ENCODE measurements at regions not wholly inside any gene's neighbourhood (a gene's known extent, or its start where the extent isn't known, plus 50 kb on each side); places are given as distances from the start of the nearest gene placed in this dataset.

DNA sequence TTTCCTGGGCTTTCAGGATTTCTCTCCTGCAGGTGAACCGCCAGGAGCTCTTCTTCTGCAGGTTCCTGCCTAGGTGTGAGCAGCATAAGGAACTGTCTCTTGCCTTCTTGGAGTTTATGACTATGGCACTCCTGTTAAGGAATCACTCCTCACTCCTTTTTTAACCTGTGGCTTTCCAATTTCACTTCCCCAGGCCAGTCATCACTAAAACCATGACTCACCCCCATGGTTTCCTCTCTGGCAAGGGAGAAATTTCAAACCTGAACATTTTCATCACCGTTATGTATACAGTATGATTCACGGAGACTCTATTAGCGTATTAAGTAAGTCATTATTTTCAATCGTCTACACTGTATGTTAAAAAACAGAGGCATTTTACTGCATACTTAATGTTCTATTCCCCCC, 78.2 kb upstream of the ARID1B start:
- POLR2A ChIA-PET = no interaction called here
- no peak overlapping the region for H3K4me3 ChIP-seq (ENCODE audit: low read depth, low read length)
- CTCF ChIA-PET = no interaction called here
- TF ChIP-seq CTCF (IDR thresholded peaks at IDR 0.05; ENCODE audit: insufficient read depth, low read depth, low read length) = no peak
- no peak for DNase-seq (ENCODE audit: low read depth)
- no peaks in the 10 kb centered on the region for H3K36me3 ChIP-seq (ENCODE audit: control insufficient read depth, insufficient read depth, low read length)
- peaks cover 1% of the 10 kb centered on the region; the same call in 1 of the 2 replicates for H3K27me3 ChIP-seq (ENCODE audit: control insufficient read depth, insufficient read depth, low read length)

- POLR2A ChIA-PET = no interaction called here
- Histone ChIP-seq H3K27me3 (ENCODE audit: control insufficient read depth, insufficient read depth, low read length) (peaks cover 1% of the 10 kb centered on the region; the same call in 1 of the 2 replicates), H3K36me3 (ENCODE audit: control insufficient read depth, insufficient read depth, low read length) (no peaks in the 10 kb centered on the region), H3K4me3 (ENCODE audit: low read depth, low read length) (no peak overlapping the region)
- no peak for TF ChIP-seq CTCF (IDR thresholded peaks at IDR 0.05; ENCODE audit: insufficient read depth, low read depth, low read length)
- no peak for DNase-seq (ENCODE audit: low read depth)
- CTCF ChIA-PET = interaction anchor here (1.3 kb wide), 1 partner anchor 134 kb away, joined by 3 read pairs; no protein-coding TSS in a partner anchor
These were observed 78.8 kb upstream of the ARID1B start for GRCh38 chr6:156698239-156699016.

- DNase-seq (ENCODE audit: low read depth) = no peak
- Histone ChIP-seq H3K36me3 (ENCODE audit: control insufficient read depth, insufficient read depth, low read length) (no peaks in the 10 kb centered on the region), H3K4me3 (ENCODE audit: low read depth, low read length) (no peak overlapping the region), H3K27me3 (ENCODE audit: control insufficient read depth, insufficient read depth, low read length) (peaks cover 1% of the 10 kb centered on the region; the same call in 1 of the 2 replicates)
- TF ChIP-seq CTCF (IDR thresholded peaks at IDR 0.05; ENCODE audit: insufficient read depth, low read depth, low read length) = no peak
- ChIA-PET CTCF (interaction anchor here (1.3 kb wide), 1 partner anchor 133 kb away, joined by 3 read pairs; no protein-coding TSS in a partner anchor), POLR2A (no interaction called here)
These were observed 79.8 kb upstream of the ARID1B start for GRCh38 chr6:156697225-156697830.

DNA sequence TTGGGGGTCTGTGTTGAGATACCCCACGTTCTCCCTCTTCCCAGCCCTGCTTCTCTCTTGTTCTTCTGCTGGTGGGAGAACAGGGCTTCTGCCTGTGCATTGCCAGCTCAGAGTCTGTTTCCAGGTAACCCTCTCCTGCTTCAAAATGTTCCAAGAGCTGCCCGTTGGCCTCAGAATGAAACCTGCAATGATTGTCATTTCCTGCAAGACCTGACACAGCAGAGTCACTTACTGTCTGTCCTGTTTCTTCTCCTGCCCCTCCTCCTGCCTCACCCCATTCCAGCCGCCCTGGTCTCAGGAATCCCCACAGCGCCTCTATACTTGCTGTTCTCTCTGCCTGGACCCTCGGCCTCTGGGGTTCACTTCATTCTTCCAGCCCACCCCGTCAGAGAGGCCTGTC, 81.4 kb upstream of the ARID1B start:
- CTCF ChIA-PET = interaction anchor here (0.6 to 0.7 kb wide), 2 partner anchors 59 to 160 kb away, joined by 3 read pairs; no protein-coding TSS in a partner anchor
- peaks cover 1% of the 10 kb centered on the region; the same call in 1 of the 2 replicates for H3K27me3 ChIP-seq (ENCODE audit: control insufficient read depth, insufficient read depth, low read length)
- no peak for DNase-seq (ENCODE audit: low read depth)
- no peak for TF ChIP-seq CTCF (IDR thresholded peaks at IDR 0.05; ENCODE audit: insufficient read depth, low read depth, low read length)
- no peak overlapping the region for H3K4me3 ChIP-seq (ENCODE audit: low read depth, low read length)
- H3K36me3 ChIP-seq (ENCODE audit: control insufficient read depth, insufficient read depth, low read length) = no peaks in the 10 kb centered on the region
- POLR2A ChIA-PET = no interaction called here

DNA sequence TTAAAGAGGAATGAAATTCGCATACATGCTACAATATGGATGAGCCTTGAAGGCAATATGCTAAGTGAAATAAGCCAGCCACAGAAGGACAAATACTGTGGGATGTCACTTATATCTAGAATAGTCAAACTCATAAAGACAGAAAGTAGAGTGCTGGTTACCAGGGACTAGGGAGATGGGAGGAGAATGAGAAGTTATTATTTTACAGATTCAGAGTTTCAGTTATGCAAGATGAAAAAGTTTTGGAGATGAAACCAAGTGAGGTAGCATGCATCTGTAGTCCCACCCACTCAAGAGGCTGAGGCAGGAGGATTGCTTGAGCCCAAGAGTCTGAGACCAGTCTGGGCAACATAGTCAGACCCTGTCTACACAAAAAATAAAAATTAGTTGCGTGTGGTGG, 82.5 kb upstream of the ARID1B start:
- Histone ChIP-seq H3K27me3 (ENCODE audit: control insufficient read depth, insufficient read depth, low read length) (peaks cover 1% of the 10 kb centered on the region; the same call in 1 of the 2 replicates), H3K4me3 (ENCODE audit: low read depth, low read length) (no peak overlapping the region), H3K36me3 (ENCODE audit: control insufficient read depth, insufficient read depth, low read length) (no peaks in the 10 kb centered on the region)
- no peak for DNase-seq (ENCODE audit: low read depth)
- ChIA-PET CTCF (no interaction called here), POLR2A (no interaction called here)
- TF ChIP-seq CTCF (IDR thresholded peaks at IDR 0.05; ENCODE audit: insufficient read depth, low read depth, low read length) = no peak
